ENCODE measurements at regions not wholly inside any gene's neighbourhood (a gene's known extent, or its start where the extent isn't known, plus 50 kb on each side); places are given as distances from the start of the nearest gene placed in this dataset.

- no peaks in the 10 kb centered on the region for H3K9me3 ChIP-seq
- H3K27ac ChIP-seq = no peak overlapping the region
- no peak for DNase-seq (ENCODE audit: low spot score in 2 of 2)
- H3K27me3 ChIP-seq = no peaks in the 10 kb centered on the region
- H3K4me1 ChIP-seq = no peaks in the 10 kb centered on the region
- H3K4me3 ChIP-seq = no peak overlapping the region
- no peaks in the 10 kb centered on the region for H3K36me3 ChIP-seq
- 83% methylated on average over 5 of the region's 5 CpGs for WGBS
- TF ChIP-seq CTCF (IDR thresholded peaks at IDR 0.05) = no peak
- TF ChIP-seq POLR2A (IDR thresholded peaks at IDR 0.05) = no peak
- TF ChIP-seq EP300 (IDR thresholded peaks at IDR 0.05) = no peak
Measured at GRCh38 chr4:134463771-134464170, 262.2 kb upstream of the PABPC4L start.

- Histone ChIP-seq H3K27ac (no peak overlapping the region), H3K4me3 (no peak overlapping the region), H3K27me3 (no peaks in the 10 kb centered on the region), H3K4me1 (no peaks in the 10 kb centered on the region), H3K36me3 (no peaks in the 10 kb centered on the region), H3K9me3 (peaks cover 6% of the 10 kb centered on the region)
- DNase-seq (ENCODE audit: low spot score in 2 of 2) = no peak
- WGBS = 49% methylated on average over 1 of the region's 1 CpG
- TF ChIP-seq CTCF (IDR thresholded peaks at IDR 0.05) (no peak), EP300 (IDR thresholded peaks at IDR 0.05) (no peak), POLR2A (IDR thresholded peaks at IDR 0.05) (no peak)
Measured at GRCh38 chr4:134426821-134427220, 225.2 kb upstream of the PABPC4L start.

- WGBS = 50% methylated on average over 3 of the region's 3 CpGs
- Histone ChIP-seq H3K4me3 (no peak overlapping the region), H3K36me3 (no peaks in the 10 kb centered on the region), H3K4me1 (no peaks in the 10 kb centered on the region), H3K27me3 (no peaks in the 10 kb centered on the region), H3K9me3 (no peaks in the 10 kb centered on the region), H3K27ac (no peak overlapping the region)
- TF ChIP-seq CTCF (IDR thresholded peaks at IDR 0.05) (no peak), POLR2A (IDR thresholded peaks at IDR 0.05) (no peak), POLR2AphosphoS5 (IDR thresholded peaks at IDR 0.05) (no peak), EP300 (IDR thresholded peaks at IDR 0.05) (no peak)
- DNase-seq (ENCODE audit: low spot score in 2 of 2) = no peak
Measured at GRCh38 chr4:134425756-134426155, 224.2 kb upstream of the PABPC4L start.

- no peaks in the 10 kb centered on the region for H3K36me3 ChIP-seq
- no peaks in the 10 kb centered on the region for H3K4me1 ChIP-seq
- no peak overlapping the region for H3K4me3 ChIP-seq
- DNase-seq (ENCODE audit: low spot score in 2 of 2) = no peak
- H3K9me3 ChIP-seq = no peaks in the 10 kb centered on the region
- H3K27ac ChIP-seq = no peak overlapping the region
- H3K27me3 ChIP-seq = no peaks in the 10 kb centered on the region
- TF ChIP-seq CTCF (IDR thresholded peaks at IDR 0.05) (no peak), POLR2A (IDR thresholded peaks at IDR 0.05) (no peak), POLR2AphosphoS5 (IDR thresholded peaks at IDR 0.05) (no peak), EP300 (IDR thresholded peaks at IDR 0.05) (no peak)
- WGBS = 53% methylated on average over 1 of the region's 1 CpG
Measured at GRCh38 chr4:134422776-134423175, 221.2 kb upstream of the PABPC4L start.

- Histone ChIP-seq H3K27ac (no peak overlapping the region), H3K4me3 (no peak overlapping the region), H3K9me3 (no peaks in the 10 kb centered on the region), H3K4me1 (no peaks in the 10 kb centered on the region), H3K27me3 (no peaks in the 10 kb centered on the region), H3K36me3 (no peaks in the 10 kb centered on the region)
- TF ChIP-seq CTCF (IDR thresholded peaks at IDR 0.05) = no peak
- TF ChIP-seq EP300 (IDR thresholded peaks at IDR 0.05) = no peak
- TF ChIP-seq POLR2A (IDR thresholded peaks at IDR 0.05) = no peak
- no peak for TF ChIP-seq POLR2AphosphoS5 (IDR thresholded peaks at IDR 0.05)
- WGBS = 48% methylated on average over 3 of the region's 3 CpGs
- no peak for DNase-seq (ENCODE audit: low spot score in 2 of 2)
Measured at GRCh38 chr4:134421734-134422133, 220.1 kb upstream of the PABPC4L start.

Measured in suprapubic skin (tissue), 4 donors.